ENCODE measurements at regions not wholly inside any gene's neighbourhood (a gene's known extent, or its start where the extent isn't known, plus 50 kb on each side); places are given as distances from the start of the nearest gene placed in this dataset.
"Not testable (repeated sequence)": the region's sequence is repeated elsewhere in the genome, so short reads cannot be mapped to it uniquely, and the experiment has no call there.

GRCh38 chrX:138929926-138930582 is 218.5 kb upstream of the FGF13 start:
- DNase-seq (ENCODE audit: low spot score): no peak

- DNase-seq (ENCODE audit: low spot score): no peak
These were observed 217.4 kb upstream of the FGF13 start for GRCh38 chrX:138928737-138929459.

- DNase-seq (ENCODE audit: low spot score): no peak
These were observed 213.8 kb upstream of the FGF13 start for GRCh38 chrX:138925330-138925729.

DNA sequence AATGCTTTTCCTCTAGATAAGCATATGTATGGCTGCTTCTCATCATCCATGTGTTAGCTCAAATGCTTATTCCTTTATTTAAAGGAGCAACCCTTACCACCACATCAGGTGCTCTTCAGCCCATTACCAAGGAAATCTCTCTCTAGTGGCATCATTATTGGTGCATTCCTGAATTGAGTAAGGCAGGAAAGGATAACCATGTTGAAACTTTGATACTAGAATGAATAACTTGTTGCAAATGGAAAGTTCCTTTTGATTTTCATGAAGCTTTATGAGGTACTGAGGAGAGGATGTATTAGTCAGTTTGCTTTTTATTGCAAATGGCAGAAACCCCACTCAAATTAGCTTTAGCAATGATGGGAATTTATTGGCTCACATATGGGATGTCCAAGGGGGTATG is 212.3 kb upstream of the FGF13 start:
- DNase-seq (ENCODE audit: low spot score): no peak

DNA sequence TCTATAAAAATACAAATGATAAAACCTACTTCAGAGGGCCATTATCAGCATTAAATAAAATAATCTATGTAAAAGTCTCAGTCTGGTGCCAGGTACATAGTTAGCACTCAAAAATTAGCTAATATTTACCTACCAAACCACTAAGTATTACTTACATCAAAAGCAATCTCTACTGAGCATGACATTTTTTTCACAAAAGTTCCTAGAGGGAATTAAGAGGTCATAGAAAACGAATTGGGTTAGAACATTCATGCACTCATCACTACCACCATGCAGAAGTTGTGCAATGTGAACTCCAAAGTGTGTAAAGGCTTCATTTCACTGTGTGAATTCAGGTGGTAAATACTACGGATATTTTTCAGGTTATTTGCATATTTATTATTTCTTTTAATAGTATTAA is 209.5 kb upstream of the FGF13 start:
- no peak for DNase-seq (ENCODE audit: low spot score)

DNA sequence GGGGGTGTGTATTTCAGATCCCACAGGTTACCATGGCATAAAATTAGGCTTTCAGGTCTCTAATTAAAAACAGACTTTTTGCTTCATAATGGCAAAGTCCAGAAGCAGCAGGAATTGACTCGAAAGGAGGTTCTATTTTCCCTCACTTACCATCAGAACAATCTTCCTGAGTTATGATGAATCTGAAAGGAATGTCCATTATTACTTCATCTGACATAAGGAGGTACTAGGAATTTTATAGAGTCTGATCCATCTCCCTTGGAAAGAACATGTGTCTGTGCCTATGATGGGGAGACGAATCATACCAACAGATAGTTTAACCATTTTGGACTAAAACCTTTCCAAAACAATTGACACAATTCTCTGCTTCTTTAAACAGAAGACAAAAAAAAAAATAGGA is 206.3 kb upstream of the FGF13 start:
- no peak for DNase-seq (ENCODE audit: low spot score)

GRCh38 chrX:138914767-138915166 is 203.2 kb upstream of the FGF13 start:
- DNase-seq (ENCODE audit: low spot score): no peak

DNA sequence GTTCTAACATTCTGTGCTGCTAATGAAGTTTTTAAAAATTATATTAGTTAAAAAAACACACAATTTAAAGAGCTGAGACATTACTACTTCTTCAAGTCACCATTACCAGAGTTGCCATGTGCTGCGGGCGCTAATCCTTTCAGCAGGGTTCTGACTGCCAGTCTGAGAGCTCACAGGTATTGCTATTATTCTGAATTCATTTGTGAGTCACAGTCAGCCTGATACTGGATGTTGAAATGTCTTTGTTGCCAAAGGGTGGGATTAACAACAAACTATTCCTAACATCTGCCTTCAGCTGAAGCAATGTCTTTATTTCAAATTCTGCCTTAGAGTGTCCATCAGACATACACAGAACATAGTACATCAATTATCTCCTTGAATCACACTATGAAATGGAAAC is 197.1 kb upstream of the FGF13 start:
- no peak for DNase-seq (ENCODE audit: low spot score)

DNA sequence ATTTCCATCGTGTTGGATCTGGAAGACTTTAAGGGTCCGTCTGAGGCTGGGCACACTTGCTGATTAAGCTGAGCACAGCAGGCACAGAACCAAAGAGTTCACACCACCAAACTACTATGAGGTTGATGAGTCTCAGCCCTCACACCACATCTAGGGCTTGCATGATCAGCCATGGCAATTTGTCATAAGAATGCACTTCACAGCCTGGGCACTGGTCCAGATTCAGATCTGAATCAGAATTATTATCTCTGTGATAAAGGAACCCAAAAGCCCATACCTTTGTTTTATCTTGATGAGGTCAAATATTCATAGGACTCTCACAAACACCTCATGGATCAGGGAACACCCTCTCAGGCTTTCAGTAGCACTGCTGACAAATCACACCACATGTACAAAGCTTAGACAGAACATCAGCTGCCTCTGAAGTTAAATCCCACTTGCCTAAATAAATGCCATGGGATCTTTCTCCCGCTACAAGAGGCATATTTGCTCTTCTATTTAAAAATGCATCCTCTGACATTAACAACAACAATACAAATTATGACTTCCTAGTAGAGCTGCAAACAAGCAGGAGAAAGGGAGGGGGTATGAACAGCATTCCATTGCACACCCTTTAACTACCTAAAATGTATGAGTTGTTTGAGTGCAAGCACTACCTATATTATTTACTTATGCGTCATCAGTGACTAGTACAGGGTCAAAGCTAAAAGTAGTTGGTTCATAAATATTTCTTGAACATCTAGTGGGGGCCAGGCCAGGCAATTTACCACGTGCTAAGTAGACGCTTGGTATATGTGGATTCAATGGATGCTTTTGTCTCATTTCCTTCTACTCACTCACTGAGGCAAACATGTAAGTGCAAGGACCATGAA is 186.3 kb upstream of the FGF13 start:
- no peak for DNase-seq (ENCODE audit: low spot score)

DNA sequence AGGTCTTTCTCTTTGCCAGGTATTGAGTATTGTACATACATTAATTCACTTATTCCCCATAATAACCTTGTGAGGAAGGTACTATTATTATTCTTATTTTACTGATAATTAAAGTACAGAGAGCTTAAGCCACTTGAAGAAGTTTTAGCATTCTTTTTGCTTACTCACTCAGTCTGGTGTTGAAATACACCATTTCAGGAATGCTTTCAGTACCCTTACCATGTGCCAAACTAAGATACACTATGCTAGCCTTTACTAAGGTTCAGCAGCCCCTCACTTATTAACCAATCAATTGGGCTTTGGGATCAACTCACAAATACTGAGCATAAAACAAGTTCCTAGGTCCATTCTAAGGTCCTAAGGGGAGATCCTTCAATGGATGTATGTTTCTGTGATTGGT is 179.0 kb upstream of the FGF13 start:
- no peak for DNase-seq (ENCODE audit: low spot score)

DNA sequence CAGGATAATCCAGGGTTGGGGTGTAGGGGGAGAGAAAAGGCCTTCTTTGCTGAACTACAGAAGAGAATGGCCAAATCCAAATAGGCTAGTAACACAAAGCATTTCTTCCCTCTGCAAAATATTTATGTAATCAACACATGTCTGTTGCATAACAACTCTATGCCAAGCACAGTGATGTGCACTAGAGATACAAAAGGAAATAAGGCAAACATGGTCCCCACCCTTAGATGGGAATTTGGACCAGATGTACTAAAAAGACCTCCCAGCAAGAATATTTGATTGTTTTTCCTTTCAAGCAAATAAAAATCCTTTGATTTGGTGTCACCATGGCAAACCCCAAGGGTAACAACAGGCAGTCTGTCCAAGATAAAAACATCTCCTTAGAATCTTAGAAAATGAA is 177.6 kb upstream of the FGF13 start:
- no peak for DNase-seq (ENCODE audit: low spot score)

GRCh38 chrX:138886769-138887168 is 175.3 kb upstream of the FGF13 start:
- no peak for DNase-seq (ENCODE audit: low spot score)

GRCh38 chrX:138885886-138886285 is 174.4 kb upstream of the FGF13 start:
- DNase-seq (ENCODE audit: low spot score): no peak

DNA sequence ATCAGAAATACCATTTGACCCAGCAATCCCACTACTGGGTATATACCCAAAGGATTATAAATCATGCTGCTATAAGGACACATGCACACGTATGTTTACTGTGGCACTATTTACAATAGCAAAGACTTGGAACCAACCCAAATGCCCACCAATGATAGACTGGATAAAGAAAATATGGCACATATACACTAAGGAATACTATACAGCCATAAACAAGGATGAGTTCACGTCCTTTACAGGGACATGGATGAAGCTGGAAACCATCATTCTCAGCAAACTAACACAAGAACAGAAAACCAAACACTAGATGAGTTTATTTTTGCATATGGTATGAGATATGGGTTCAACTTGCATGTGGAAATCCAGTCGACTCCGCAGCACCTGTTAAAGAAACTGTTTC is 168.8 kb upstream of the FGF13 start:
- not testable (repeated sequence) for DNase-seq (ENCODE audit: low spot score)

DNA sequence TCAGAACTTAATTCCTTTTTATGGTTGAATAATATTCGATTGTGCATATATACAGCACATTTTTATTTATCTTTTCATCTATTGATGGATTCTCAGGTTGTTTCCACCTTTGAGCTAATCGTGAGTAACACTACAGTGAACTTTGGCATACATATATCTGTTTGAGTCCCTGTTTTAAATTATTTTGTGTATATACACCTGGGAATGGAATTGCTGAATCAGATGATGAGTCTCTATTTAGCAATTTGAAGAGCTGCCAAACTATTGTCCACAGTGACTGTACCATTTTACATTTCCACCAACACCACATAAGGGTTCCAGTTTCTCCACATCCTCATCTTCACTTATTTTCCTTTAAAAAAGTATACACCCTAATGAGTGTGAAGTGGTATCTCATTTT is 166.2 kb upstream of the FGF13 start:
- DNase-seq (ENCODE audit: low spot score): no peak

DNA sequence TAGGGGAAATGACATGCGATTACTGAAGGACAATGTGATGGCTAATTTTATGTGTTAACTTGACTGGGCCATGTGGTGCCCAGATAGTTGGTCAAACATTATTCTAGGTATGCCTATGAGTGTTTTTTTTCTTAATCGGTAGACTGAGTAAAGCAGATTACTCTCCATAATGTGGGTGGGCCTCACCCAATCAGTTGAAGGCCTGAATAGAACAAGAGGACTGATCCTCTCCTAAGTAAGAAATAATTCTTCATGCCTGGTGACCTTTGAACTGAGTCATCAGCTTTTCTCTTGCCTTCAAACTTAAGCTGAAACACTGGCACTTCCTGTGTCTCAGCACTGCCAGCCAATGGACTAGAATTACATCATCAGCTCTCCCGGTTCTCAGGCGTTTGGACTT is 164.0 kb upstream of the FGF13 start:
- no peak for DNase-seq (ENCODE audit: low spot score)

GRCh38 chrX:138874271-138874935 is 162.9 kb upstream of the FGF13 start:
- DNase-seq (ENCODE audit: low spot score): no peak

- not testable (repeated sequence) for DNase-seq (ENCODE audit: low spot score)
These were observed 162.1 kb upstream of the FGF13 start for GRCh38 chrX:138873640-138874039.

DNA sequence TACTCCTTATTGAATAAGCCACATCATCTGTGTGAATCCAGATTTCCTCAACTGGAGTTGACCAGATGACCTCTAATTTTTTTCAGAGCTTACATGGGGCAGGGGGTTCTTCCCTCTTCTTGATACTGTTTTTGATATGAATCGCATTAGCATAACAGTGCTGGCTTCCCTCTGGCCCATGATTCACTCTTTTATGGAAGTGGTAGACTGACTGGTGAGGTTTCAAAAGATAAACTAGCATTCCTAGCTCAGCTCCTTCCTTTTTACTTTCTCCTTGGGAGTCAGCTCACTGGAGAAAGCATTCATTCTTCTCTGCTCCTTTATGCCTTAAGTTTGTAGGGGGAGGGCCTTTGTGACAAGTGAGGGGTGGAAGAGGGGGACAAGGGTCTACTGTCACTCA is 161.0 kb upstream of the FGF13 start:
- no peak for DNase-seq (ENCODE audit: low spot score)

- no peak for DNase-seq (ENCODE audit: low spot score)
These were observed 160.2 kb upstream of the FGF13 start for GRCh38 chrX:138871739-138872138.

- DNase-seq (ENCODE audit: low spot score): no peak
These were observed 155.1 kb upstream of the FGF13 start for GRCh38 chrX:138866643-138867042.

DNA sequence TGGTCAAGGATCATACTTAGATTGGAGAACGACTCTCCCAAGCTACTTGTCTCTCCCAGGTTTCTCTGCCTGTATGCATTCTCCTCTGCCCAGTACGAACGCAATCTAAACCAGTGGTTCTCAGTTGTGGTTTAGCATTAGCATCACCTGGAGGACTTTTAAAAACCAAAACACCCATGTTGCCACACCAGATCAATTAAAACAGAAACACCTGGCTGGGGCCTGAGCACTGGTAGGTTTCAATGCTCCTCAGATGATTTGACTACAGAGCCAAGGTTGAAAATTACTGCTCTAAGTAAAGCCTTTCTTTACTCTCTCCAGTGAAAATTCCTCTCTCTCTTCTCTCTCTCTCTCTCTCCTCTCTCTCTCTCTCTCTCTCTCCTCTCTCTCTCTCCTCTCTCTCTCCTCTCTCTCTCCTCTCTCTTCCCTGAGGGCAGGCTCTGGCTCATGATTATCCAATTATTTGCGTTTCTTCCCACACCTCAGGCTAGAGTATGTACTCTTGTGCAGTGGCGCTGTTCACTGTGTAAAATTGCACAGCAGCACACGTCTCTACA is 153.7 kb upstream of the FGF13 start:
- DNase-seq (ENCODE audit: low spot score): no peak
